ENCODE measurements at regions not wholly inside any gene's neighbourhood (a gene's known extent, or its start where the extent isn't known, plus 50 kb on each side); places are given as distances from the start of the nearest gene placed in this dataset.
"Not testable (repeated sequence)": the region's sequence is repeated elsewhere in the genome, so short reads cannot be mapped to it uniquely, and the experiment has no call there.

DNA sequence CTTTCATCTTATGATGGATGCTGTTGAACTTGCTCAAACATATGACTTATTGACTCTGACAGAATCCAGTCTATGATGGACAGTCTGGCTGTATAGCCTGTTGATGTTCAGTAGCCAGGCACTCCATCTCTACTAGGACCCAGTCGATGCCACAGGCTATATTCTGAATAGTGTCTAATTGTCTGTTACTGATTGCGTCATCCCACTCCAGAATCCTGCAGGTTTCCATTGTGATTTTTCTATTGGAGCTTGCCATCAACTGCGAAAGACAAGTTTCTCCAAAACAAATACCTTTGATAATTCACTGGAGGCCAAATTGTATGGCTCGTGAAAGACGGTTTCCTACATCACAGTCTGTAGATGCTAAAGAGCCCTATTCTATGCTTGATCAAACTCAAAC, 481.7 kb upstream of the CHORDC1 start:
- DNase-seq = no peak

DNA sequence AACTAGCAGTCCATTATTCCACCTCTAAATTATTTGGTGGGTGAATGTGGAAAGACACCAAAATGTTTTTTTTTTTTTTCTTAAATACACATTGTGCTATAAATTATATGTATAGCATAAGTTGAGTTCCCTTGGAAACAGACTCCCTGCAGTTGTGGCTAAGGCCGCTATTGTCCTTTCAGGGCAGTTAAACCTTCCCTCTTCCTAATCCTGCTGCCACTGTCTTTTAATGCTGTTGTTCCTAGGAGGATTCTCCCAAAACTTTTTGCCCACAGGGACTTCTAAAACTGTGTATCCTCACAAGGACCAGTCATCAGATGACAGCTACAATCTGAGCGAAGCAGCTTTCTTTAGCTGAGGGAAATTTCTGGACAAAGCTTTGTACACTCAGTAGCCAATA, 478.9 kb upstream of the CHORDC1 start:
- DNase-seq = no peak

DNA sequence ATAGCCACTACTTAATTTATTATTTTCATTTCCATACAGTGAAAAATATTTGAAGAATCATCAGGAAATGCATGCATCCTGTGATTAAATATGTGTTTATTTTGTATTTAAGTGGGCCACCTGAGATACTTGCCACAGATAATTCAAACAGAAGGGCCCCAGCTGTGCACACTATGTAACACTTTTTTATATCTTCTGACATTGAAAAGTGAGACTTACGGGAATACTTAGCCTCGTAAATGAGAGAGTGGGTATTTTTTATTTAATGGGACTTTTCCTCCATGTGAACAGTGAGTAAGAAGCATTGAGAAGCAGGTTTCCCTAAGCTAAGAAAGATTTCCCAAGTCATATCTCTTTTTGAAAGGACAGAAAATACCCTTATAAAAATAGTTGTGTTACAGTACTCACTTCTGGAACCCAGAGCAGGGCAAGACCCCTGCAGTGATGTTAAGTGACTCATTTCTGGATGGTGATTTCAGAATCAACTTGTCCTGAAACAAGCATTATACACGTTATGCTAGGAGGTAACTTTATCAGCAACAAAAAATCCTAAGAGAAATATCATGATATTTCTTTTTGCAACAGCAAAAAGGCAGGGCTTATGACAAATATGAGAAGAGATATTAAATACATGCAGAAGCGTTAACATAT, 478.1 kb upstream of the CHORDC1 start:
- DNase-seq = no peak

DNA sequence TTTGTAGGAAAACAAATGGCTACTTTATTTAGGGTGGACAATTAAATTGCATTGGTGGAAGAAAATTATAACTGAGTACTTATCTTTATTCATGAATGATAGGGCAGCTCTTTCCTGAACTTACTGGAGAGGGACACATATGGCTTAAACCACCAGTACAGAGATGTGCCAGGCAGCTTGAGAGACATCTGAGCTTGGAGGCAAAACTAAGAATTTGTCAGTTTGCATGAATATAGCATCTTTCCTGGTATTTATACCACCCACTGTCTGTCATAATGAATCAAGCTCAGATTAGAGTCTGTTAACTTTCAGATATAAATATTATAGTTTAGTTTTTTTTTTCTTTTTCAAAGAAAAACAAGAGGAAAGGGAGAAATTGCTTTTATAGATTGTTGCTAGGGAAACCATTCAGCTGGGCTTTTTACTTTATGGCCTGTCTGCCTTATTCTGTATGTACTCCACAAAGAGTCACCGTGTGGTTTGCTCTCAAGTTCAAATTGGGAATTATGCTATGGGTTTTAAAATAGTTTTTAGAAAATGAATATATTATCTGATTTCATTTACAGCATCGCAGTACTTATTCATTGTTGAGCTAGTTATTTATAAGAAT, 477.0 kb upstream of the CHORDC1 start:
- DNase-seq = no peak

DNA sequence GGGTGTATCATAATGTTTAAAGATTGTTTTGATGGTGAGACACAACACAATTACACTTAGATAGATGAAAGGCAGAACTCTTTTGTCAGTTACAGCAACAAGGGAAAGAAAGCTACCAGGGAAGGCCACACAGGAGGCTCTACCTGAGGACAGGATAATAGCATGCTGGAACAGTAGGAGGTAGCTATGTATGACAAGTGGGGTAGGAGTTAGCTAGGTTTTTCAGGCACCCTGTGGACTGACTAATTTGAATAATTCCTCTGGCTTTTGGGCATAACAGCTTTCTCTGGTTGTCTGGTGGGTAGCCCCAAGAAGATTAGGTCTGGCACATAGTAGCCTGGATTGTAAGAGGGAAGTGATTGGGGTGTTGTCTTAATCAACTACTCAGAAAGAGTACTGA, 475.4 kb upstream of the CHORDC1 start:
- no peak for DNase-seq

DNA sequence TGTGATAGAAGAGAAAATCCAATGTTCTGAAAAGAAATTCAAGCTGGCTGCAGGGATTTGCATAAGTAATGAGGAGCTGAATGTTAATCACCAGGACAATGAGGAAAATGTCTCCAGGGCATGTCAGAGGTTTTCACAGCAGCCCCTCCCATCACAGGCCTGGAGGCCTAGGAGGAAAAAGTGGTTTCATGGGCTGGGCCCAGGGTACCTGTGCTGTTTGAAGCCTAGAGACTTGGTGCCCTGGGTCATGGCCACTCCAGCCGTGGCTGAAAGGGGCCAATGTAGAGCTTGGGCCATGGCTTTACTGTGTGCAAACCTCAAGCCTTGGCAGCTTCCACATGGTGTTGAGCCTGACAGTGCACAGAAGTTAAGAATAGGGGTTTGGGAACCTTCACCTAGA, 452.6 kb upstream of the CHORDC1 start:
- DNase-seq = not testable (repeated sequence)

DNA sequence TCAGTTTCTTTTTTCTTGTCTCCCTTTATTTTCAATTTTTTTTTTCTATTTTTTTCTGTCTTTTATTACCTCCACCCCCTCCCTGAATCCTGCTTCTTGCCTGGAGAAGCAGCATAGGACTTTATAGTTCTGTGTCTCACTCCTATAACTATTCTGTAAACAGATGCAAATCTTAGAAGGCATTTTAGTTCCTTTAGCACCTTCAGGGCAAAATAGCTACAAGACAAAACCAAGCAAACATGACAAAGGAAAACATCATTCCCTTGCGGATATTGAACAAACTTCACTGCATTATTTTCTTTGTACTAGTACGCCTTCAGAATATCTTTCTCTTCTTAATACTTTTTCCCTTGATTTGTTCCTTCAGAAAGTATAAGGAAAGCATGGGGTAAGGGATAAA, 446.2 kb upstream of the CHORDC1 start:
- no peak for DNase-seq

DNA sequence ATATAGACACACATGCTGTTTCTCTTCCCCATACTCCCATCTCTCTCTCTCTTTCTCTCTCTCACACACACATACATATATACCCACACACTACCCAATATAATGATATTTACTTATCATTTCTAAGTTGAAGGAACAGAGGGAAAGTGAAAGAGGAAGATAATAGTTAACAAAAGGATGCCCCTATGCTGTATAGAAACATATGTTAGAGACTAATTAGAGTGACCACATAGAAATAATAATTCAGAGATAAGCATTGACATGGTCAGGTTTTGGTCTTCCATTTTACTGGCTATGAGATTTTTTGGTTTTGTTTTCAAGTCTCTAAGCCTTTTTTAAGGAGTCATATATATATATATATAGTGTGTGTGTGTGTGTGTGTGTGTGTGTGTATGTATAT, 445.7 kb upstream of the CHORDC1 start:
- no peak for DNase-seq

DNA sequence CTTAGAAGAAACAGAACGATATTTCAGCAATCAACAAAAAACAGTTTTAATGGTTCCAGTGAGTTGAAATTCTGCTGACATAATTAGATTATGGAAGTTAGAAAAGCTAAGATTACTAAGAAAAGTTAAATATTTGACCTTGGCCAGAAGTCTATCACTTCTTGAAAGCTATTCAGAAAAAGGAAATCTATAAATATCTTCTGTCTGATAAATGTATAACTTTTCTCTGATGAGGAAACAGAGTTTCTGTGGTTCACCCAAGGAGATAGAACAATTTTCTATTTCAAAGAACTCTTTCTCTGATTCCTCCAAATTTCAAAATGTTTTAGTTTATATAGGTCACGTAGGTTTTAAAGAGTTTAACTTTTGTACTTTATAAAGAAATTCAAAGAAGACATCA, 438.4 kb upstream of the CHORDC1 start:
- DNase-seq = no peak

DNA sequence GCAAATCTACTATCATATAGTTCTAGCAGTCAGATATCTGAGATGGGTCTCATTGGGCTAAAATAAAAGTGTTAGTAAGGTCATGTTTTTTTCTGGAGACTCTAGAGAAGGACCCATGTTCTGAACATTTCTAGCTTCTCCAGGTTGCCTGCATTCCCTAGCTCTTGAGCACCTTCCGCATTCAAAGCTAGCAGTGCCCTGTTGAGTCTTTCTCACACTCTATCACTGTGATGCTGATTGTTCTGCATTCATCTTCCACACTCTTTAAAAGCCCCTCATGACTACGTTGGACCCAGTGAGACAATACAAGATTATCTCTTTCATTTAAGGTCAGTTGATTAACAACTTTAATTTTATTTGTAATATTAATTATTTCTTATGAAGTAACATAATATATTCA, 433.3 kb upstream of the CHORDC1 start:
- no peak for DNase-seq

DNA sequence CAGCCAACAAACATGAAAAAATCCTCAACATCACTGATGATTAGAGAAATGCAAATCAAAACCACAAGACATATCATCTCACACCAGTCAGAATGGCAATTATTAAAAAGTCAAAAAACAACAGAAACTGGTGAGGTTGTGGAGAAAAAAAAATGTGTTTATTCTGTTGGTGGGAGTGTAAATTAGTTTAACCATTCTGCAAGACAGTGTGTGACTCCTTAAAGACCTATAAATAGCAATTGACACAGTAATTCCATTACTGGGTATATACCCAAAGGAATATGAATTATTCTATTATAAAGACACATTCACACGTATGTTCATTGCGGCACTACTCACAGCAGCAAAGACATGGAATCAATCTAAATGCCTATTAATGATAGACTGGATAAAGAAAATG, 427.3 kb upstream of the CHORDC1 start:
- no peak for DNase-seq

DNA sequence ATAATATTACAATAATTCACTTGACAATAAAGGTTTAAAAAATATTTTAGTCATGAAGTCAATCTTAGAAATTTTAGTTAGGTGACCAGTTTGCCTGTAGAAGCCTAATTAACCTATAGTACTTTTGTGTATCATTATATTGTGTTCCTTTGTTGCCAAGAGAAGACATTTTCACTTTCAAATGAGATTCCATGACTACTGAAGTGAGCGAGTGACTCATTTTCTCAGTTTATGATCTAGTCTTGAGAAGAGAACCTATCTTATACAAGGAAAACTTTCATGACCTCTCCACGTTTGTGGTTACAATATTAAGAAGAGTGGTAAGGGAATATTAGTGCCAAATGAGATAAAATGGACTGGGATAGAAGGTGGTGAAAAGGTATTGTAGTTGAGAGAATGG, 423.9 kb upstream of the CHORDC1 start:
- no peak for DNase-seq

DNA sequence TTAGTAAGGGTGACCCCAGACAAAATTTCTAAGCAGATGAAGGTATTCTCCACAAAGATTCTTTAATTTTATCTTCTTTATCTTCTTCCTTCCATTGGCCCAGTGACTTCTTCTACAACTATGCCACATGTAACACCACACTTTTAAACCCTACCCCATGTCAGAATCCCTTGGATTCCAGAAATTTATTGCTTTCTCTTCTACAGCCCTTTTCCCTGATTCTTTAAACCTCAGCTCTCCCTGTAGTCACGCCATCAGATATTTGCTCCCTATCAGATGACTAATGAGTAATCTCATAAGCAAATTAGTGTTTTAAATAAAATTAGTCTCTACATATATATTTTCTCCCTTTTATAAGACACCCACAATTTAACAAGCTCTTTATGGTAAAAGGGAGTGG, 423.4 kb upstream of the CHORDC1 start:
- no peak for DNase-seq

DNA sequence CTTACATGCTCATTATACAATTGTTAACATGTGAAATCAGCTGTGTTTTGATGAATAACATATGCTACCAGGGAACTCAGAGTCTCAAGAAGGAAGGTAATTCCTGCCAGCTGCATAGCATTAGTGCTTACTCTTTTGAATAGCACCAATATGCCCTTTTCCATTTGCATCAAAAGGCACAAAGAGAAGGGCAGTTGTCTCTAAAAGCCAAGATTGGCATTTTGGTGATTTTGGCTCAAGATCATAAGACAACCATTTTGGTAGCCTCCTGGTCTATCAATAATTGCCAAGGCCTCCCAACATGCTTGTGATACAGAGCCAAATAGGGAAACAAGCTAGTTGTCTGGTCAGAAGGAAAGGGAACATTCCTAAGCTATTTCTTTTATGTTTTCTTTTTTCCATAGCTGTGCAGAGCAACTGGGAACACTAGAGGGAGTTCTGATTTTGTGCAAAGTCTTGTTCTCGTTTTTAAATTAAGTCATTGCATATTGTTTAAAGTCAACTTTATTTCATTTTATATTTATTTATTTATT, 416.7 kb upstream of the CHORDC1 start:
- DNase-seq = no peak

DNA sequence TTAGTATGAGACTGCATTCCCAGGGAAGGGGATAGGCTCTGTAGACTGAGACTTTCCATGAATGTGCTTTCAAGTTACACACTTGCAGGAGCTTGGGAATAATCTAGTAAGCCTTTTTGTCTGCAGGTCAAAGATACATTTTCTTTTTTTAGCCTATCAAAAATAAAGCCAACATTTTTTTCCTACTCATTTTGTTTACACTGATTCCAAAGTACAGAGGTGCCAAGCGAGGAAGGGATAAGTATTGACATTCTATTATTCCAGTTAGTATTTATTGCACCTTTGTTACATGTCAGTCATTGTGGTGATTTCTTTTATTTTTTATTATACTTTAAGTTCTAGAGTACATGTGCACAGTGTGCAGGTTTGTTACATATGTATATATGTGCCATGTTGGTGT, 413.0 kb upstream of the CHORDC1 start:
- no peak for DNase-seq

DNA sequence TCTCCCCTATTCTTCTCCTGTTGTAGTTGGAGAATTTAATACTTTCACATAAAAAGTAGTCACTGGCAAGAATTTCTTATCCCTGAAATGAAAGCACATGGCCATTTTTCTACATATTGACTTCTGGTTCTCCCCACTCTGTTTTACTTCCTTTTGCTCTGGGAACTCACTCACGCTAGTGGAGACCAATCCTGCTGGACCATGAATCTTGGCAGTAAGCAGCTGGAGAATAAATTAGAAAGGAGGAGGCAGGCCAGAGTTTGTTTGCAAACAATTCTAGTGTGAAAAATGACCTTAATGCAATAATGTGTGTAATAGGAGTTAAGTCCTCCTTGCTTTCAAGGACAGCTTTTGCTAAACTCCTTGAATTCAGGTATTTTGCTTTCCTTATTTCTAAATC, 412.3 kb upstream of the CHORDC1 start:
- no peak for DNase-seq

DNA sequence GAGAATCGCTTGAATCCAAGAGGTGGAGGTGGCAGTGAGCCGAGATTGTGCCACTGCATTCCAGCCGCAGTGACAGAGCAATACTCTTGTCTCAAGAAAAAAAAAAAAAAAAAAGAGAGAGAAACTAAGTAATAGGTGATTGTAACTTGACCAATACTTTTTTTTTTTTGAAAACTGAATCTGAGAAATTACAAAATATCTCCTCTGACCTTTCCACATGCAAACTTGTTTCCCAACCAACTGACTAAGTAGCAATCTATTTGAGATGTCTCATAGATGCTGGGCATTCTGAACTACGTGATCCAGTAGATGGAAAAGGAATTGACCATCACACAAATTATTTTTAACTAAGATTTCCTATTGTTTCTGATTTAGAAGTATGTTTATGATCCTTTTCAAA, 407.3 kb upstream of the CHORDC1 start:
- no peak for DNase-seq

DNA sequence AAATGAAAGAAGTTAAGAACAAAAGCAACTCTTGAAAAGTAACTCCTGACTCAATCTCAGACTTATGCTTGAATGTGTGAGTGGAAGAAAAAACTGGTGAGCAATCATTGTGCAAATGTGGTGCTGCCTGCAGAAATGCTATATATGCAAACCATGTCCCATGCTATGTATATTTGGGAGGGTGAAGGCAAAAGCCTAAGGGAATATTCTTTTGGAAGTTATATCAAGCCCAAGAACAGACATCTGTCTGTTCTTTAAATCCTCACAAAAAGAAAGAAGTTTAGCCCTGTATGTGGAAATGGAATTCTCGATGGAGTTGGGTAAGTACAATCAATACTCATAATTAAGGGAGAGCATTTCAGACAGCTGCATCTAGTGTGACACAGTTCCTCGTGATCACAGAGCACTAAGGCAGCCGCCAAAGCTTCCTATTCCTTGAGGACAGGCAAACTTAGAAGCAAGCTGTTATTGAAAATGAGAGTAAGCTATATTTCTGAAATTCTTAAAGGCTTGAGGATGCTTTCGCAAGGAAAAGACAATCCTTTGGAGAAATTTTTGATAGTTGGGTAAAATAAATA, 406.5 kb upstream of the CHORDC1 start:
- DNase-seq = no peak

DNA sequence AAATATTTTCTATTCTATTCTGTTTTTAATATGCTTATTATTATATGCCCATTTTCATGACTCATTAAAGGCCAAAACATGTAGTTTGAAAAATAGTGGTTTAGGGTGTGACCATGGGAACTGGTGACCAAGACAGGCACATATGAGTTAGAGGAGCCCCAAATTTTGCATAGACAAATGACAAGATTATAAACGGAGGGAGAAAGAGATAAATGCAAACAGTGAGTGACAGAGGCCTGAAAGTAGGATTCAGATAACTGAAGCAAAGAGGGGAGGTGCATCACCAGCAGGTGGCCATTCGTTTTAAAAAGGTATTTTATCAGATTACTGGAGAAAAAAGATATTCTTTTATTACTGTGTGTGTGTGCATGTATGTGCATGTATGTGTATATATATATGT, 391.5 kb upstream of the CHORDC1 start:
- no peak for DNase-seq

DNA sequence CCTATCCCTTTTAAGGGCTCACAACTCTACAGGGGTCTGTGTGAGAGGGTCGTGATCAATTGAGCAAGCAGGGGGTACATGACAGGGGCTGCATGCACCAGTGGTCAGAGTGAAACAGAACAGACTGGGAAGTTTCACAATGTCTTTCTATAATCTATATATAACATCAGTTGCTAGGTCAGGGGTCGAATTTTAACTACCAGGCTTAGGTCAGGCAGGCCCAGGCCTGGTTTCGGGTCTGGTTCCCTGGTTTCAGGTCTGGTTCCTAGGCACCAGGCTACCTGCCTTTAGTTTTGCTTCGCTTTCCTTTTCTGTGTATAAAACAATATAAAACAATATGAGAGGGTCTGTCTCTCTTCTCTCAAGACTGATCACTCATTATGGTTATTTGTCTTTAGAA, 390.2 kb upstream of the CHORDC1 start:
- not testable (repeated sequence) for DNase-seq

DNA sequence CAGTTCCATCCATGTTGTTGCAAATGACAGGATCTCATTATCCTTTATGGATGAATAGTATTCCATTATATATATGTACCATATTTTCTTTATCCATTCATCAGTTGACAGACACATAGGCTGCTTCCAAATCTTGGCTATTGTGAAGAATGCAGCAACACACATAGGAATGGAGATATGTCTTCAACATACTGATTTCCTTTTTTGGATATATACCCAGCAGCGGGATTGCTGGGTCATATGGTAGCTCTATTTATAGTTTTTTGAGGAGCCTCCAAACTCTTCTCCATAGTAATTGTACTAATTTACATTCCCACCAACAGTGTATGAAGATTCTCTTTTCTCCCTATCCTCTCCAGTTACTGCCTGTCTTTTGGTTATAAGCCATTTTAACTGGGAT, 383.9 kb upstream of the CHORDC1 start:
- DNase-seq = no peak

DNA sequence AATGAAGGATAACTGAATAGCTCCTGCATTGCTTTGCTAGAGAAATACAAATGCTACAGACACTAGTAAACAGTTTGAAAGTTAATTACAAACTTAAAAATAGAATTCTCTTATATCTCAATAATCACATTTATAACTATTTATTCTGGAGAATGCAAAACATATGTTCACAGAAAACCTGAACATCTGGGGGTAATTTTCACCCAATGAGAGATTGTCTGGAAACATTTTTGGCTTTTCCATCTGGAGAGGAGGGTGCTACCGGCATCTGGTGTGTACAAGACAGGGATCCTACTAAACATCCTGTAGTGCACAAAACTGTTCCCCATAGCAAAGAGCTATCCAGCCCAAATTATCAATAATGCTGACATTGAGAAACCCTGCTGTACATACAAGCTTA, 378.4 kb upstream of the CHORDC1 start:
- no peak for DNase-seq

DNA sequence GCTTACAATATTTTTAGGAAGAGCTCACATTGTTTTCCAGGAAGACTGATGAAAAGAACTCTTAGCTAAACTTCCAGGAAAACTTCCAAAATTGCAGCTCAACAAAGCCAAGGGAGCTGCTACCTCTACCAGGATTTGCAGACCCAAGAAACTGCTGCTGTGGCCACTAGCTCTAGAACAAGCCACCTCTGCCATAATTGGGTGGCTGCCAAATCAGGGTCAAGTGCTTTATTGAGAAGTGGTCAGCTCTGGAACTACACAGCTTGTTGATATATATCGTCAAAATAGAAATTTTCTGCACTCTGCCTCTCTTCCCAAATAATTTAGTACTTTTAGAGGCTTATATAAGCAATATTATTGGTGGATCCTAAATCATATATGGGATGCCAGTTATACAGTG, 371.8 kb upstream of the CHORDC1 start:
- DNase-seq = no peak

DNA sequence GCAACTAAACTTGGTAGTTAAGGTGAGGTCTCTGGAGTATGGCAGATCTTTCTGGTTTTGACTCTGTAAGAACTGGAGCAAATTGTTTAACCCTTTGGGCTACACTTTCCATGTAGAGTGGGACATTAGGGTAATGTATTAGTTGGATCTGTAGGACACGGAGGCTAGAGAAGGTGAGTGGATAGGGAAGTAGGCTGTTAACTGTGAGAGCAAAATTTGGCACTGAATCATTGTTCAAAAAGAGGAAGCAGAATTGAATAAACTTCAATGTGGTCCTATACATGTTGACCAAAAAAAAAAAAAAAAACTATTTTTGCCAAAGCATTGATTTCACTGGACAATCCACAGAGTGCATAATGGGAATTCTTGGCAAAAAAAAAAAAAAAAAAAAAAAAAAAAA, 370.2 kb upstream of the CHORDC1 start:
- no peak for DNase-seq

DNA sequence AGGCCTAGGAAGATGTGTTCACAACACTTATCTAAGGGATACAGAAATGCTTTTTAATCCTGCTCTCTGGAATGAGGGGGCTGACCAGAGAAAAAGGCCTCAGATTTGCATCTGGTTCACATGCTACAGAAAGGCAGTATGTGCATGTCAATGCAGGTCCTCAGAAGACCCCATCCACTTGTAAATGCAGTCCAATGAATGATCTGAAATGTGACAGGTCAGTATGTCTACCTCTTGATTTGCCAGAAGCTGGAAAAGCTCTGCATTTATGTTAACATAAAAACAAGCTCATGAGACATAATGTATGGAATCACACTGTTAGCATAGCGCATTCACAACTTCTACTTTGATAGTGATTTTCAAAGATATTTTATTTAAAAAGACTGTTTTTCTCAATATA, 367.4 kb upstream of the CHORDC1 start:
- no peak for DNase-seq
